ENCODE measurements at regions not wholly inside any gene's neighbourhood (a gene's known extent, or its start where the extent isn't known, plus 50 kb on each side); places are given as distances from the start of the nearest gene placed in this dataset.
A peak's percentile ranks its signal among the peaks of the same experiment; 100 is the strongest.

GRCh38 chr13:67769063-67769986, 539.2 kb upstream of the PCDH9 start:
- peak in 1 of 2 donors; percentile 23 for ATAC-seq (ENCODE audit: low FRiP score in 2 of 2)
- peak in 1 of 2 donors; percentile 63 for DNase-seq

GRCh38 chr13:67763984-67764383, 533.8 kb upstream of the PCDH9 start:
- DNase-seq = no peak
- no peak overlapping the region for H3K4me3 ChIP-seq
- WGBS, 2 donors = 74 to 79% methylated on average over 3 of the region's 3 CpGs
- H3K9me3 ChIP-seq = no peaks in the 10 kb centered on the region
- H3K27ac ChIP-seq = no peak overlapping the region
- ATAC-seq (ENCODE audit: low FRiP score in 2 of 2) = no peak
- H3K36me3 ChIP-seq = no peaks in the 10 kb centered on the region
- H3K4me1 ChIP-seq = no peaks in the 10 kb centered on the region
- TF ChIP-seq POLR2A (IDR thresholded peaks at IDR 0.05) (no peak), POLR2AphosphoS5 (IDR thresholded peaks at IDR 0.05) (no peak), EP300 (IDR thresholded peaks at IDR 0.05) (no peak)
- H3K27me3 ChIP-seq = no peaks in the 10 kb centered on the region

More at GRCh38 chr13:67769063-67769986, 539.2 kb upstream of the PCDH9 start:
- Histone ChIP-seq H3K9me3 (peaks cover 0 to 7% (median 0%) of the 10 kb centered on the region in 4 donors), H3K4me3 (no peak overlapping the region), H3K36me3 (no peaks in the 10 kb centered on the region), H3K27ac (no peak overlapping the region), H3K27me3 (no peaks in the 10 kb centered on the region), H3K4me1 (no peaks in the 10 kb centered on the region)
- TF ChIP-seq EP300 (IDR thresholded peaks at IDR 0.05) (no peak), POLR2AphosphoS5 (IDR thresholded peaks at IDR 0.05) (no peak), CTCF (IDR thresholded peaks at IDR 0.05) (no peak), POLR2A (IDR thresholded peaks at IDR 0.05) (no peak)
- WGBS, 2 donors = 94 to 95% methylated on average over 27 to 30 of the region's 30 CpGs

- H3K27ac ChIP-seq = no peak overlapping the region
- no peak overlapping the region for H3K4me3 ChIP-seq
- DNase-seq = no peak
- no peaks in the 10 kb centered on the region for H3K36me3 ChIP-seq
- no peaks in the 10 kb centered on the region for H3K9me3 ChIP-seq
- no peak for ATAC-seq (ENCODE audit: low FRiP score in 2 of 2)
- no peaks in the 10 kb centered on the region for H3K4me1 ChIP-seq
- 84 to 89% methylated on average over 3 of the region's 3 CpGs for whole genome bisulfite sequencing, 2 donors
- TF ChIP-seq CTCF (IDR thresholded peaks at IDR 0.05) (no peak), POLR2A (IDR thresholded peaks at IDR 0.05) (no peak), EP300 (IDR thresholded peaks at IDR 0.05) (no peak)
- no peaks in the 10 kb centered on the region for H3K27me3 ChIP-seq
Observed at GRCh38 chr13:67763384-67763783, 533.2 kb upstream of the PCDH9 start.

DNA sequence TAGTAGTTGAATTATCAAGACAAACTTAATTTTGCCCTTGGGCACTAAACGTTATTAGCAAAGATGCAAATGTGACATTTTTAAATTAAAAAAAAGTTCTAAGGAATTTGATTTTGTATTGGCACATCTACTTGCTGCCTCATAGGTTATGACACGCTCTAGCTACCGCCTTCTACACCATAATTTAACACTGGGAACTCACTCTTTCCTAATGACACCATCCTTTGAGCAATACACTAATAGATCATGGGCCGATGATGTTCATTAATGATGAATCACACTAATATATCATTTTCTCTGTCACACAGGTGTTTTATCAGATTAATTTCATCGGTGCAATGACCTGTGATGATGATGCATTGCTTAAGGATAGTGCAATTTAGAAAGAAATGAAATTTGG, 528.8 kb upstream of the PCDH9 start:
- no peak overlapping the region for H3K27ac ChIP-seq
- DNase-seq (no peak), ATAC-seq (ENCODE audit: low FRiP score in 2 of 2) (no peak)
- H3K4me1 ChIP-seq = no peaks in the 10 kb centered on the region
- H3K36me3 ChIP-seq = no peaks in the 10 kb centered on the region
- H3K27me3 ChIP-seq = no peaks in the 10 kb centered on the region
- WGBS, 2 donors = 84 to 90% methylated on average over 5 of the region's 5 CpGs
- no peak for TF ChIP-seq CTCF (IDR thresholded peaks at IDR 0.05)
- TF ChIP-seq POLR2AphosphoS5 (IDR thresholded peaks at IDR 0.05) = no peak
- TF ChIP-seq EP300 (IDR thresholded peaks at IDR 0.05) = no peak
- no peak for TF ChIP-seq POLR2A (IDR thresholded peaks at IDR 0.05)
- H3K9me3 ChIP-seq = no peaks in the 10 kb centered on the region
- no peak overlapping the region for H3K4me3 ChIP-seq

- no peak overlapping the region for H3K27ac ChIP-seq
- DNase-seq = no peak
Observed at GRCh38 chr13:67754012-67754411, 523.9 kb upstream of the PCDH9 start.

More at GRCh38 chr13:67754012-67754411, 523.9 kb upstream of the PCDH9 start:
- no peak for TF ChIP-seq EP300 (IDR thresholded peaks at IDR 0.05)
- TF ChIP-seq POLR2AphosphoS5 (IDR thresholded peaks at IDR 0.05) = no peak
- no peak for TF ChIP-seq POLR2A (IDR thresholded peaks at IDR 0.05)
- TF ChIP-seq CTCF (IDR thresholded peaks at IDR 0.05) = no peak
- H3K4me1 ChIP-seq = no peaks in the 10 kb centered on the region
- H3K36me3 ChIP-seq = no peaks in the 10 kb centered on the region
- no peaks in the 10 kb centered on the region for H3K27me3 ChIP-seq
- ATAC-seq (ENCODE audit: low FRiP score in 2 of 2) = no peak
- no peaks in the 10 kb centered on the region for H3K9me3 ChIP-seq
- H3K4me3 ChIP-seq = no peak overlapping the region

Measured in upper lobe of left lung (tissue), 6 donors.